ENCODE measurements at regions not wholly inside any gene's neighbourhood (a gene's known extent, or its start where the extent isn't known, plus 50 kb on each side); places are given as distances from the start of the nearest gene placed in this dataset.

- DNase-seq = no peak
These were observed 1472.8 kb downstream of the PCDH7 start for GRCh38 chr4:32192991-32193390.

GRCh38 chr4:32196950-32197688, 1477.0 kb downstream of the PCDH7 start:
- DNase-seq = no peak

GRCh38 chr4:32199639-32200038, 1479.5 kb downstream of the PCDH7 start:
- no peak for DNase-seq

GRCh38 chr4:32203340-32203739, 1483.2 kb downstream of the PCDH7 start:
- no peak for DNase-seq

- no peak for DNase-seq
These were observed 1486.6 kb downstream of the PCDH7 start for GRCh38 chr4:32206756-32207155.

GRCh38 chr4:32207456-32207855, 1487.3 kb downstream of the PCDH7 start:
- no peak for DNase-seq

- no peak for DNase-seq
These were observed 1495.1 kb downstream of the PCDH7 start for GRCh38 chr4:32215277-32215676.

- no peak for DNase-seq
These were observed 1496.3 kb downstream of the PCDH7 start for GRCh38 chr4:32216502-32216901.

GRCh38 chr4:32219306-32220075, 1499.3 kb downstream of the PCDH7 start:
- no peak for DNase-seq

- DNase-seq = no peak
These were observed 1506.0 kb downstream of the PCDH7 start for GRCh38 chr4:32226204-32226603.

GRCh38 chr4:32226733-32227132, 1506.6 kb downstream of the PCDH7 start:
- DNase-seq = no peak

- no peak for DNase-seq
These were observed 1523.8 kb downstream of the PCDH7 start for GRCh38 chr4:32243926-32244325.

- no peak for DNase-seq
These were observed 1528.9 kb downstream of the PCDH7 start for GRCh38 chr4:32249040-32249439.

GRCh38 chr4:32251126-32251525, 1531.0 kb downstream of the PCDH7 start:
- DNase-seq = no peak

GRCh38 chr4:32251926-32252325, 1531.8 kb downstream of the PCDH7 start:
- DNase-seq = no peak

GRCh38 chr4:32254216-32254615, 1534.0 kb downstream of the PCDH7 start:
- no peak for DNase-seq

- DNase-seq = no peak
These were observed 1538.8 kb downstream of the PCDH7 start for GRCh38 chr4:32258986-32259385.

- DNase-seq = no peak
These were observed 1541.0 kb downstream of the PCDH7 start for GRCh38 chr4:32261196-32261595.

GRCh38 chr4:32268863-32269262, 1548.7 kb downstream of the PCDH7 start:
- no peak for DNase-seq

GRCh38 chr4:32290102-32290501, 1569.9 kb downstream of the PCDH7 start:
- DNase-seq = no peak

GRCh38 chr4:32318926-32319325, 1598.8 kb downstream of the PCDH7 start:
- DNase-seq = no peak

- no peak for DNase-seq
These were observed 1601.3 kb downstream of the PCDH7 start for GRCh38 chr4:32321421-32321820.

- no peak for DNase-seq
These were observed 1614.6 kb downstream of the PCDH7 start for GRCh38 chr4:32334759-32335158.

- no peak for DNase-seq
These were observed 1617.2 kb downstream of the PCDH7 start for GRCh38 chr4:32337403-32337802.
